Stomach (tissue), 8 donors: ENCODE measurements at regions not wholly inside any gene's neighbourhood (a gene's known extent, or its start where the extent isn't known, plus 50 kb on each side); places are given as distances from the start of the nearest gene placed in this dataset.
"Not testable (repeated sequence)": the region's sequence is repeated elsewhere in the genome, so short reads cannot be mapped to it uniquely, and the experiment has no call there.

Experiments used
- DNase-seq, 2 donors: peaks; one replicate each; pipeline versions ENCODE4 v3.0.0 to v3.0.0-alpha.2; 2013 to 2019
- H3K27ac ChIP-seq, 5 donors: fragments of 200-600 bp in 4 of 5; sonication (generic) in 4 of 5; one replicate each; pipeline ENCODE4 v1.5.1; 2013 to 2019; ENCODE audit warnings: mild to moderate bottlenecking in 1 of 5, moderate library complexity in 1 of 5
- H3K27me3 ChIP-seq, 3 donors: fragments of 200-600 bp; sonication (generic); one replicate each; pipeline ENCODE4 v1.5.1; 2017 to 2019; ENCODE audit warnings: mixed run types in 1 of 3
- H3K36me3 ChIP-seq, 4 donors: fragments of 200-600 bp; sonication (generic); 1 replicate in 3 of 4; 2 replicates in 1 of 4; pipeline ENCODE4 v1.5.1; 2016 to 2019
- H3K4me1 ChIP-seq, 4 donors: fragments of 200-600 bp; sonication (generic); one replicate each; pipeline ENCODE4 v1.5.1; 2016 to 2019
- H3K4me3 ChIP-seq, 4 donors: fragments of 200-600 bp; sonication (generic) in 3 of 4; one replicate each; pipeline ENCODE4 v1.5.1; 2016 to 2019; ENCODE audit warnings: mild to moderate bottlenecking in 1 of 4
- H3K9me3 ChIP-seq, 4 donors: fragments of 200-600 bp; sonication (generic); one replicate each; pipeline ENCODE4 v1.5.1; 2016 to 2019
- CTCF ChIP-seq, 7 experiments: fragments of 450-650 bp in 4 of 7; fragments of 200-600 bp in 3 of 7; sonication (generic) in 3 of 7; IDR thresholded peaks; one replicate each; pipeline ENCODE4 v1.5.1; 2016 to 2019; ENCODE audit warnings: antibody characterized with exemption in 7 of 7, control low read depth in 2 of 7, mild to moderate bottlenecking in 1 of 7
- EP300 ChIP-seq: sonication (generic); formaldehyde crosslinking; IDR thresholded peaks from one replicate; pipeline ENCODE4 v1.6.1; 2017; ENCODE audit warnings: antibody characterized with exemption
- POLR2A ChIP-seq, 4 donors: fragments of 450-650 bp; IDR thresholded peaks; one replicate each; pipeline ENCODE4 v1.6.1; 2016; ENCODE audit warnings: antibody characterized with exemption in 4 of 4, control low read depth in 2 of 4, mild to moderate bottlenecking in 1 of 4, moderate library complexity in 1 of 4
- POLR2AphosphoS5 ChIP-seq, 3 donors: sonication (generic); formaldehyde crosslinking; IDR thresholded peaks; one replicate each; pipeline ENCODE4 v1.6.1; 2016; ENCODE audit warnings: antibody characterized with exemption in 3 of 3
- WGBS, 5 donors: extraction: QIAGEN DNeasy Blood & Tissue Kit in 3 of 5; methylation state at CpG; one replicate each; pipeline versions ENCODE4 v1.1.5 to v1.1.7; 2013 to 2018; 5-methylcytosine and 5-hydroxymethylcytosine counted together
- intact Hi-C: fragments of 100-400 bp; cut with DNase I; formaldehyde crosslinking; loops from one replicate; pipeline ENCODE4 v1.15.1; 2023; ENCODE audit warnings: low total_unique reads
- donor health status: healthy with polysubstance abuse.
- donor health status: Bipolar disorder and iron deficiency.
- donor health status: healthy.

- Histone ChIP-seq H3K27ac (no peak overlapping the region), H3K9me3 (peaks cover 0 to 6% (median 0%) of the 10 kb centered on the region in 4 donors), H3K4me3 (no peak overlapping the region), H3K36me3 (no peaks in the 10 kb centered on the region), H3K27me3 (no peaks in the 10 kb centered on the region), H3K4me1 (no peaks in the 10 kb centered on the region)
- intact Hi-C loops: no loop called here
- no peak for TF ChIP-seq EP300
- no peak for TF ChIP-seq POLR2AphosphoS5 (IDR thresholded peaks at IDR 0.05)
- TF ChIP-seq CTCF (IDR thresholded peaks at IDR 0.05): no peak
- TF ChIP-seq POLR2A (IDR thresholded peaks at IDR 0.05): no peak
- 81 to 90% (median 83%) methylated on average over 4 of the region's 4 CpGs for WGBS, 5 donors
- DNase-seq: no peak
Observed at GRCh38 chr1:118809586-118809985, 178.6 kb downstream of the TBX15 start.

- DNase-seq, H3K4me1 ChIP-seq, H3K4me3 ChIP-seq, intact Hi-C loops, H3K9me3 ChIP-seq, H3K36me3 ChIP-seq, H3K27ac ChIP-seq, H3K27me3 ChIP-seq: not testable (repeated sequence)
- 62 to 68% (median 64%) methylated on average over 5 of the region's 5 CpGs for WGBS, 5 donors
Observed at GRCh38 chr1:118803128-118803527, 185.0 kb downstream of the TBX15 start.

- Histone ChIP-seq H3K27me3 (no peaks in the 10 kb centered on the region), H3K9me3 (peaks cover 0 to 41% (median 27%) of the 10 kb centered on the region in 4 donors), H3K36me3 (no peaks in the 10 kb centered on the region), H3K4me1 (no peaks in the 10 kb centered on the region), H3K27ac (no peak overlapping the region), H3K4me3 (no peak overlapping the region)
- TF ChIP-seq POLR2A (IDR thresholded peaks at IDR 0.05) (no peak), POLR2AphosphoS5 (IDR thresholded peaks at IDR 0.05) (no peak), CTCF (IDR thresholded peaks at IDR 0.05) (no peak), EP300 (no peak)
- no peak for DNase-seq
- 35 to 46% (median 43%) methylated on average over 2 of the region's 2 CpGs for WGBS, 5 donors
- intact Hi-C loops: no loop called here
Observed at GRCh38 chr1:118791094-118791691, 196.9 kb downstream of the TBX15 start.

GRCh38 chr1:118788463-118788862 lies 199.7 kb downstream of the TBX15 start:
- 60 to 100% (median 88%) methylated on average over 1 of the region's 1 CpG for WGBS, 5 donors
- intact Hi-C loops: no loop called here
- TF ChIP-seq POLR2AphosphoS5 (IDR thresholded peaks at IDR 0.05): no peak
- no peak for TF ChIP-seq EP300
- no peak for TF ChIP-seq CTCF (IDR thresholded peaks at IDR 0.05)
- TF ChIP-seq POLR2A (IDR thresholded peaks at IDR 0.05): no peak
- Histone ChIP-seq H3K4me3 (no peak overlapping the region), H3K27ac (no peak overlapping the region), H3K9me3 (peaks cover 0 to 41% (median 27%) of the 10 kb centered on the region in 4 donors), H3K4me1 (no peaks in the 10 kb centered on the region), H3K27me3 (no peaks in the 10 kb centered on the region), H3K36me3 (no peaks in the 10 kb centered on the region)
- peak in 1 of 2 donors; percentile 3 for DNase-seq

GRCh38 chr1:118786454-118787155 lies 201.5 kb downstream of the TBX15 start:
- H3K27me3 ChIP-seq: no peaks in the 10 kb centered on the region
- H3K36me3 ChIP-seq: no peaks in the 10 kb centered on the region
- DNase-seq: no peak
- H3K4me1 ChIP-seq: no peaks in the 10 kb centered on the region
- intact Hi-C loops: no loop called here
- WGBS, 5 donors: 67 to 84% (median 81%) methylated on average over 4 of the region's 4 CpGs
- TF ChIP-seq POLR2AphosphoS5 (IDR thresholded peaks at IDR 0.05) (no peak), EP300 (no peak), POLR2A (IDR thresholded peaks at IDR 0.05) (no peak), CTCF (IDR thresholded peaks at IDR 0.05) (no peak)
- H3K4me3 ChIP-seq: no peak overlapping the region
- H3K27ac ChIP-seq: no peak overlapping the region
- H3K9me3 ChIP-seq: peaks cover 0 to 34% (median 23%) of the 10 kb centered on the region in 4 donors
